Ascending aorta (tissue), 2 donors: ENCODE measurements at regions not wholly inside any gene's neighbourhood (a gene's known extent, or its start where the extent isn't known, plus 50 kb on each side); places are given as distances from the start of the nearest gene placed in this dataset.

Experiments
- DNase-seq, 2 donors: peaks; one replicate each; pipeline ENCODE4 v3.0.0-alpha.2; 2019; ENCODE audit warnings: low spot score in 2 of 2
- H3K27ac ChIP-seq, 2 donors: fragments of 200-600 bp; sonication (generic); one replicate each; pipeline ENCODE4 v1.5.1; 2016 to 2017; ENCODE audit warnings: mild to moderate bottlenecking in 1 of 2
- H3K27me3 ChIP-seq: fragments of 200-600 bp; sonication (generic); one replicate; pipeline ENCODE4 v1.5.1; 2017
- H3K36me3 ChIP-seq, 2 donors: fragments of 200-600 bp; sonication (generic); one replicate each; pipeline ENCODE4 v1.5.1; 2016
- H3K4me1 ChIP-seq, 2 donors: fragments of 200-600 bp; sonication (generic); one replicate each; pipeline ENCODE4 v1.5.1; 2016 to 2017; ENCODE audit warnings: mild to moderate bottlenecking in 1 of 2
- H3K4me3 ChIP-seq, 2 donors: fragments of 200-600 bp; sonication (generic); one replicate each; pipeline ENCODE4 v1.5.1; 2016 to 2017; ENCODE audit warnings: mild to moderate bottlenecking in 1 of 2
- H3K9me3 ChIP-seq, 2 donors: fragments of 200-600 bp; sonication (generic); one replicate each; pipeline ENCODE4 v1.5.1; 2016
- intact Hi-C: fragments of 100-400 bp; cut with DNase I; formaldehyde crosslinking; loops from one replicate; pipeline ENCODE4 v1.15.1; 2023
- TF ChIP-seq, protein P1 (sequence below), 3 experiments: fragments of 200-600 bp in 2 of 3; fragments of 450-650 bp in 1 of 3; sonication (generic) in 2 of 3; IDR thresholded peaks; one replicate each; pipeline ENCODE4 v1.5.1; 2016 to 2019; ENCODE audit warnings: antibody characterized with exemption in 3 of 3, mild to moderate bottlenecking in 1 of 3, moderate library complexity in 1 of 3

GRCh38 chr9:74120470-74120869 is 376.7 kb upstream of the RORB start:
- intact Hi-C loops: no loop called here

GRCh38 chr9:74122216-74122615 is 374.9 kb upstream of the RORB start:
- Histone ChIP-seq H3K27ac (no peak overlapping the region), H3K4me3 (no peak overlapping the region), H3K27me3 (no peaks in the 10 kb centered on the region), H3K9me3 (no peaks in the 10 kb centered on the region), H3K4me1 (no peaks in the 10 kb centered on the region), H3K36me3 (no peaks in the 10 kb centered on the region)
- TF ChIP-seq, protein P1, sequence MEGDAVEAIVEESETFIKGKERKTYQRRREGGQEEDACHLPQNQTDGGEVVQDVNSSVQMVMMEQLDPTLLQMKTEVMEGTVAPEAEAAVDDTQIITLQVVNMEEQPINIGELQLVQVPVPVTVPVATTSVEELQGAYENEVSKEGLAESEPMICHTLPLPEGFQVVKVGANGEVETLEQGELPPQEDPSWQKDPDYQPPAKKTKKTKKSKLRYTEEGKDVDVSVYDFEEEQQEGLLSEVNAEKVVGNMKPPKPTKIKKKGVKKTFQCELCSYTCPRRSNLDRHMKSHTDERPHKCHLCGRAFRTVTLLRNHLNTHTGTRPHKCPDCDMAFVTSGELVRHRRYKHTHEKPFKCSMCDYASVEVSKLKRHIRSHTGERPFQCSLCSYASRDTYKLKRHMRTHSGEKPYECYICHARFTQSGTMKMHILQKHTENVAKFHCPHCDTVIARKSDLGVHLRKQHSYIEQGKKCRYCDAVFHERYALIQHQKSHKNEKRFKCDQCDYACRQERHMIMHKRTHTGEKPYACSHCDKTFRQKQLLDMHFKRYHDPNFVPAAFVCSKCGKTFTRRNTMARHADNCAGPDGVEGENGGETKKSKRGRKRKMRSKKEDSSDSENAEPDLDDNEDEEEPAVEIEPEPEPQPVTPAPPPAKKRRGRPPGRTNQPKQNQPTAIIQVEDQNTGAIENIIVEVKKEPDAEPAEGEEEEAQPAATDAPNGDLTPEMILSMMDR (IDR thresholded peaks at IDR 0.05): no peak
- intact Hi-C loops: no loop called here
- DNase-seq: no peak

More at GRCh38 chr9:74120470-74120869, 376.7 kb upstream of the RORB start:
- Histone ChIP-seq H3K36me3 (no peaks in the 10 kb centered on the region), H3K9me3 (no peaks in the 10 kb centered on the region), H3K4me1 (no peaks in the 10 kb centered on the region), H3K4me3 (no peak overlapping the region), H3K27ac (no peak overlapping the region), H3K27me3 (no peaks in the 10 kb centered on the region)
- TF ChIP-seq, protein P1 (IDR thresholded peaks at IDR 0.05): no peak
- DNase-seq: no peak

- Histone ChIP-seq H3K9me3 (no peaks in the 10 kb centered on the region), H3K27ac (no peak overlapping the region), H3K27me3 (no peaks in the 10 kb centered on the region), H3K4me1 (no peaks in the 10 kb centered on the region), H3K36me3 (no peaks in the 10 kb centered on the region), H3K4me3 (no peak overlapping the region)
- TF ChIP-seq, protein P1 (IDR thresholded peaks at IDR 0.05): no peak
- intact Hi-C loops: no loop called here
- no peak for DNase-seq
These were observed 374.5 kb upstream of the RORB start for GRCh38 chr9:74122661-74123060.

GRCh38 chr9:74125941-74126340 is 371.2 kb upstream of the RORB start:
- intact Hi-C loops: no loop called here
- Histone ChIP-seq H3K27ac (no peak overlapping the region), H3K27me3 (no peaks in the 10 kb centered on the region), H3K4me1 (no peaks in the 10 kb centered on the region), H3K9me3 (no peaks in the 10 kb centered on the region), H3K36me3 (no peaks in the 10 kb centered on the region), H3K4me3 (no peak overlapping the region)
- TF ChIP-seq, protein P1 (IDR thresholded peaks at IDR 0.05): no peak
- DNase-seq: no peak

- intact Hi-C loops: no loop called here
- Histone ChIP-seq H3K27ac (no peak overlapping the region), H3K36me3 (no peaks in the 10 kb centered on the region), H3K9me3 (no peaks in the 10 kb centered on the region), H3K4me1 (no peaks in the 10 kb centered on the region), H3K27me3 (no peaks in the 10 kb centered on the region), H3K4me3 (no peak overlapping the region)
- no peak for DNase-seq
- TF ChIP-seq, protein P1 (IDR thresholded peaks at IDR 0.05): no peak
These were observed 364.1 kb upstream of the RORB start for GRCh38 chr9:74132986-74133385.

DNA sequence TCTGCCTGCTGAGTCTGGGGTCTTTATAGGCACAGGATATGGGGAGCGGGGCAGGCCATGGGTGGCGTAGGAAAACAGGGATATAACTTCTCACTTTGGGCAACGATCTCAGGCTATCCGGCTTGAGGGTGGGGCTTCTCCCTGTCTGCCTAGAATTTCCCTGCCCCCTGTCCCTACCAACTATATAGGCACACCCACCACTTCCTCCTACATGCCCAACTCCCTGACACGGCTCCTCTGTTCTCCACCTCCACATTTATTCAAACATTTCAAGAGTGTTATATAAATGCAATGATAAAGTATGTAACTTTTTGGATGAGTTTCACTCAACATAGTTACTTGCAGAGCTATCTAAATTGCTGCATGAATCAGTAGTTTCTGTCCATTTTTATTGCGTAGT is 363.2 kb upstream of the RORB start:
- no peak for DNase-seq
- H3K27me3 ChIP-seq: no peaks in the 10 kb centered on the region
- no peaks in the 10 kb centered on the region for H3K4me1 ChIP-seq
- intact Hi-C loops: no loop called here
- no peak overlapping the region for H3K27ac ChIP-seq
- H3K9me3 ChIP-seq: no peaks in the 10 kb centered on the region
- TF ChIP-seq, protein P1 (IDR thresholded peaks at IDR 0.05): no peak
- no peaks in the 10 kb centered on the region for H3K36me3 ChIP-seq
- no peak overlapping the region for H3K4me3 ChIP-seq
